GM10847 (cell line): ENCODE measurements at regions not wholly inside any gene's neighbourhood (a gene's known extent, or its start where the extent isn't known, plus 50 kb on each side); places are given as distances from the start of the nearest gene placed in this dataset.

Experiments
- POLR2A ChIP-seq: IDR thresholded peaks from 2 replicates; pipeline ENCODE4 v1.6.1; 2011; ENCODE audit not compliant: insufficient read length; ENCODE audit errors: extremely low read depth

- TF ChIP-seq POLR2A = no peak
These were observed 130.0 kb downstream of the CDH26 start for GRCh38 chr20:60088236-60088635.

- TF ChIP-seq POLR2A = no peak
These were observed 132.4 kb downstream of the CDH26 start for GRCh38 chr20:60090631-60091030.

- no peak for TF ChIP-seq POLR2A
These were observed 133.1 kb downstream of the CDH26 start for GRCh38 chr20:60091305-60091704.

GRCh38 chr20:60091861-60092260 lies 133.6 kb downstream of the CDH26 start:
- TF ChIP-seq POLR2A = no peak

GRCh38 chr20:60092729-60093128 lies 134.5 kb downstream of the CDH26 start:
- no peak for TF ChIP-seq POLR2A

- TF ChIP-seq POLR2A = no peak
These were observed 137.2 kb downstream of the CDH26 start for GRCh38 chr20:60095456-60095855.

- TF ChIP-seq POLR2A = no peak
These were observed 137.9 kb downstream of the CDH26 start for GRCh38 chr20:60096166-60096565.

GRCh38 chr20:60097285-60097684 lies 139.1 kb downstream of the CDH26 start:
- no peak for TF ChIP-seq POLR2A

- no peak for TF ChIP-seq POLR2A
These were observed 142.6 kb downstream of the CDH26 start for GRCh38 chr20:60100780-60101179.

GRCh38 chr20:60101201-60101890 lies 143.1 kb downstream of the CDH26 start:
- TF ChIP-seq POLR2A = no peak

GRCh38 chr20:60101891-60102281 lies 143.7 kb downstream of the CDH26 start:
- TF ChIP-seq POLR2A = no peak

- TF ChIP-seq POLR2A = no peak
These were observed 144.5 kb downstream of the CDH26 start for GRCh38 chr20:60102665-60103210.

- no peak for TF ChIP-seq POLR2A
These were observed 147.0 kb downstream of the CDH26 start for GRCh38 chr20:60104993-60105803.

- TF ChIP-seq POLR2A = no peak
These were observed 149.6 kb downstream of the CDH26 start for GRCh38 chr20:60107621-60108390.

GRCh38 chr20:60108397-60108796 lies 150.2 kb downstream of the CDH26 start:
- no peak for TF ChIP-seq POLR2A

GRCh38 chr20:60113024-60113724 lies 155.0 kb downstream of the CDH26 start:
- no peak for TF ChIP-seq POLR2A

- no peak for TF ChIP-seq POLR2A
These were observed 155.5 kb downstream of the CDH26 start for GRCh38 chr20:60113771-60114170.
